ENCODE measurements at regions not wholly inside any gene's neighbourhood (a gene's known extent, or its start where the extent isn't known, plus 50 kb on each side); places are given as distances from the start of the nearest gene placed in this dataset.
"Not testable (repeated sequence)": the region's sequence is repeated elsewhere in the genome, so short reads cannot be mapped to it uniquely, and the experiment has no call there.

DNA sequence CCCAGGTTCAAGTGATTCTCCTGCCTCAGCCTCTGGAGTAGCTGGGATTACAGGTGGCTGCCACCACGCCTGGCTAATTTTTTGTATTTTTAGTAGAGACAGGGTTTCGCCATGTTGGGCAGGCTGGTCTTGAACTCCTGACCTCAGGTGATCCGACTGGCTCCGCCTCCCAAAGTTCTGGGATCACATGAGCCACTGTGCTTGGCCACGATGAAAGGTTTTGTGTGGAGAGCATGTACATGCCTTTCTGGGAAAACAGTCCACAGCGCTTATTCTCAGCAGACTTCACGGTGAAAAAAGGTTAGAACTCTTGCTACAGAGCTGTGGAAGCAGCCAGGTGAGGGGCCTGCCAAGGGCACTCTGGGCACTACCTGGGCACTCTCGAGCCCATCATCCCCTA, 85.0 kb upstream of the OR4F16 start:
- TF ChIP-seq, protein P1, sequence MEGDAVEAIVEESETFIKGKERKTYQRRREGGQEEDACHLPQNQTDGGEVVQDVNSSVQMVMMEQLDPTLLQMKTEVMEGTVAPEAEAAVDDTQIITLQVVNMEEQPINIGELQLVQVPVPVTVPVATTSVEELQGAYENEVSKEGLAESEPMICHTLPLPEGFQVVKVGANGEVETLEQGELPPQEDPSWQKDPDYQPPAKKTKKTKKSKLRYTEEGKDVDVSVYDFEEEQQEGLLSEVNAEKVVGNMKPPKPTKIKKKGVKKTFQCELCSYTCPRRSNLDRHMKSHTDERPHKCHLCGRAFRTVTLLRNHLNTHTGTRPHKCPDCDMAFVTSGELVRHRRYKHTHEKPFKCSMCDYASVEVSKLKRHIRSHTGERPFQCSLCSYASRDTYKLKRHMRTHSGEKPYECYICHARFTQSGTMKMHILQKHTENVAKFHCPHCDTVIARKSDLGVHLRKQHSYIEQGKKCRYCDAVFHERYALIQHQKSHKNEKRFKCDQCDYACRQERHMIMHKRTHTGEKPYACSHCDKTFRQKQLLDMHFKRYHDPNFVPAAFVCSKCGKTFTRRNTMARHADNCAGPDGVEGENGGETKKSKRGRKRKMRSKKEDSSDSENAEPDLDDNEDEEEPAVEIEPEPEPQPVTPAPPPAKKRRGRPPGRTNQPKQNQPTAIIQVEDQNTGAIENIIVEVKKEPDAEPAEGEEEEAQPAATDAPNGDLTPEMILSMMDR (IDR thresholded peaks at IDR 0.05), result not testable (repeated sequence)
- not testable (repeated sequence) for TF ChIP-seq POLR2A (IDR thresholded peaks at IDR 0.05)

Measured in right lobe of liver (tissue), 4 donors.